MCF 10A (cell line): ENCODE measurements at regions not wholly inside any gene's neighbourhood (a gene's known extent, or its start where the extent isn't known, plus 50 kb on each side); places are given as distances from the start of the nearest gene placed in this dataset.

Experiments used
- BruUV-seq: library from RNA; stranded (reverse); fragments of 400-500 nt; replicated peaks from 2 replicates; lab custom pipeline; 2021; lab: Mats Ljungman, UMichigan
- CTCF ChIA-PET: fragments of 300-600 bp; sonication (Branson Sonifier 250); formaldehyde crosslinking; extraction: SDS; loops from one replicate; lab custom pipeline; 2021; ENCODE audit warnings: antibody characterized with exemption, inconsistent platforms; lab: Yijun Ruan, JAX
- POLR2A ChIA-PET: fragments of 300-600, 350-650 bp; sonication (Branson Sonifier 250); formaldehyde crosslinking; extraction: SDS; loops from one replicate; lab custom pipeline; 2020; ENCODE audit warnings: antibody characterized with exemption, inconsistent platforms; lab: Yijun Ruan, JAX
- DNase-seq: peaks from one replicate; pipeline ENCODE4 v3.0.0-alpha.2; 2018; ENCODE audit not compliant: unreplicated experiment
- H3K27ac Mint-ChIP-seq: one replicate; pipeline ENCODE4 v1.8.0; 2022; ENCODE audit warnings: mild to moderate bottlenecking, low read depth, mixed read lengths; ENCODE audit not compliant: unreplicated experiment
- H3K27me3 Mint-ChIP-seq: one replicate; pipeline ENCODE4 v1.8.0; 2022; ENCODE audit warnings: mixed read lengths; ENCODE audit not compliant: insufficient read depth, unreplicated experiment
- H3K36me3 Mint-ChIP-seq: one replicate; pipeline ENCODE4 v1.8.0; 2022; ENCODE audit warnings: mild to moderate bottlenecking, moderate library complexity, mixed read lengths; ENCODE audit not compliant: insufficient read depth, unreplicated experiment
- H3K4me1 Mint-ChIP-seq: one replicate; pipeline ENCODE4 v1.8.0; 2022; ENCODE audit warnings: mixed read lengths; ENCODE audit not compliant: insufficient read depth, unreplicated experiment
- H3K4me3 Mint-ChIP-seq: one replicate; pipeline ENCODE4 v1.8.0; 2022; ENCODE audit warnings: mild to moderate bottlenecking, moderate library complexity, mixed read lengths; ENCODE audit not compliant: unreplicated experiment
- H3K9me3 Mint-ChIP-seq: one replicate; pipeline ENCODE4 v1.8.0; 2022; ENCODE audit warnings: mixed read lengths; ENCODE audit not compliant: unreplicated experiment
- intact Hi-C: fragments of 100-400 bp; cut with micrococcal nuclease; formaldehyde crosslinking; loops from 2 replicates; pipeline ENCODE4 v1.14.1; 2022
- TF ChIP-seq, protein P1 (sequence below): fragments of 200-600 bp; IDR thresholded peaks from one replicate; pipeline ENCODE4 v1.8.0; 2022; ENCODE audit warnings: antibody characterized with exemption, mild to moderate bottlenecking; ENCODE audit not compliant: unreplicated experiment

DNA sequence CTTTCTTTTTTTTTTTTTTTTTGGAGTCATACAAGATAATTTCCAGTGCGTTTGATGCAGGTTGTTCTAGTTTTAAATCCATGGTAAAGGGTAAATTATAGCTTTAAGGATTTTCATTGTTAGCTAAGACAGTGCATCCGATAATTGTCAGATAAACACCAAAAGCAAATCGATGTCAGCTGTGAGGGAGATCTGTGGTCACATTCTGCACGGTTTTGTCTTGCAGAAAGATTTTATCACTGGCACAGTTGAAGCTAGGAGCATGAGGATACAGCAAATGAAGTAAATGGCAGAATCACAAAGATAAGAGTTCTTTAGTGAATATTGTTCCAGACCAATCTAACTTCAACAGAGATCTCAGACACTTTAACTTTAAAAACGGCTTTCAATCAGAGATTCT, 648.8 kb upstream of the COBL start:
- Mint-ChIP-seq H3K27ac (no peak overlapping the region), H3K4me1 (no peaks in the 10 kb centered on the region), H3K9me3 (no peaks in the 10 kb centered on the region), H3K4me3 (no peak overlapping the region), H3K27me3 (peaks cover 78% of the 10 kb centered on the region), H3K36me3 (no peaks in the 10 kb centered on the region)
- intact Hi-C loops: no loop called here
- ChIA-PET POLR2A (no interaction called here), CTCF (no interaction called here)
- TF ChIP-seq, protein P1, sequence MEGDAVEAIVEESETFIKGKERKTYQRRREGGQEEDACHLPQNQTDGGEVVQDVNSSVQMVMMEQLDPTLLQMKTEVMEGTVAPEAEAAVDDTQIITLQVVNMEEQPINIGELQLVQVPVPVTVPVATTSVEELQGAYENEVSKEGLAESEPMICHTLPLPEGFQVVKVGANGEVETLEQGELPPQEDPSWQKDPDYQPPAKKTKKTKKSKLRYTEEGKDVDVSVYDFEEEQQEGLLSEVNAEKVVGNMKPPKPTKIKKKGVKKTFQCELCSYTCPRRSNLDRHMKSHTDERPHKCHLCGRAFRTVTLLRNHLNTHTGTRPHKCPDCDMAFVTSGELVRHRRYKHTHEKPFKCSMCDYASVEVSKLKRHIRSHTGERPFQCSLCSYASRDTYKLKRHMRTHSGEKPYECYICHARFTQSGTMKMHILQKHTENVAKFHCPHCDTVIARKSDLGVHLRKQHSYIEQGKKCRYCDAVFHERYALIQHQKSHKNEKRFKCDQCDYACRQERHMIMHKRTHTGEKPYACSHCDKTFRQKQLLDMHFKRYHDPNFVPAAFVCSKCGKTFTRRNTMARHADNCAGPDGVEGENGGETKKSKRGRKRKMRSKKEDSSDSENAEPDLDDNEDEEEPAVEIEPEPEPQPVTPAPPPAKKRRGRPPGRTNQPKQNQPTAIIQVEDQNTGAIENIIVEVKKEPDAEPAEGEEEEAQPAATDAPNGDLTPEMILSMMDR: no peak
- BruUV-seq: no TSS peak
- DNase-seq: no peak

DNA sequence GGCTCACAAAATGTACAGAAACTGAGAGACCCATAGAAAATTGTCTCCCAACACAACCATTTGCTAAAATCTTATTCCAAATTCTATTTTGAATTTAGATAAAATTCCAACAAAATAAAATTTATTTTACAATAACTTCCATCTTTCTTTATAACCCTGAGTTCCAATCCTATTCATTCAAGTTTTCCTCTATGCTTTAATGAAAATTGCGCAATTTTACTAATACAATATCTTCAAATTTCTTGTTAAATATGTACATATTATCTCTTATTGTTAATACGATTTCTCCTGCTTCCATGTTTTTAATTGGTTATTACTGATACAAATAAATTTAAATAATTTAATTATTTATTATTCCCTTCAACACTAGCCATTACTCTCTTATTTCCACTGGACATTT, 645.2 kb upstream of the COBL start:
- intact Hi-C loops: no loop called here
- BruUV-seq: no TSS peak
- CTCF ChIA-PET: no interaction called here

DNA sequence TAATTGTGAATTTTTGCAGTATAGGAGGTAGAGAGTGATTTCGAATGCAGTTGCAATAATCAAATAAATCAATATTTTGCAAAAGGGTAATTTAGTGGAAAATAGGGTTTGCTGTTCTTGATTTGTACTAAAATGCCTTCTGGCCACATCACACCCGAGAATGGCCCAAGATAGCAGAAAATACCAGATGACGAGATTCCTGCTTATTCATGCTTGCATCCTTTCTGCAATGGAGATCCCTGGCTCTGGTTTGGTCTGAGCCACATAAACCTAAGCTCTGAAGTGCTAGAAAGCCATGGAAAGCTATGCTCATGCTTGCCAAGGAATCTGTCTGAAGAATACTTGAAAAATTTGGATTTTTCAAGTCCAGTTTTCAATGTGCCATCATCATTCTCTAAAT, 634.2 kb upstream of the COBL start:
- Mint-ChIP-seq H3K9me3 (peaks cover 5% of the 10 kb centered on the region), H3K27me3 (peaks cover 40% of the 10 kb centered on the region), H3K4me1 (no peaks in the 10 kb centered on the region), H3K36me3 (no peaks in the 10 kb centered on the region), H3K4me3 (no peak overlapping the region), H3K27ac (no peak overlapping the region)
- intact Hi-C loops: no loop called here
- TF ChIP-seq, protein P1: no peak
- no TSS peak for BruUV-seq
- DNase-seq: no peak
- ChIA-PET CTCF (interaction anchor here (0.7 to 1.1 kb wide), 4 partner anchors 45 to 234 kb away, joined by 3 to 4 read pairs (median 3); no protein-coding TSS in a partner anchor), POLR2A (no interaction called here)

More for the DNA sequence above, 645.2 kb upstream of the COBL start:
- POLR2A ChIA-PET: no interaction called here
- no peak for DNase-seq
- no peak overlapping the region for H3K4me3 Mint-ChIP-seq
- TF ChIP-seq, protein P1: no peak
- no peaks in the 10 kb centered on the region for H3K9me3 Mint-ChIP-seq
- no peak overlapping the region for H3K27ac Mint-ChIP-seq
- H3K36me3 Mint-ChIP-seq: no peaks in the 10 kb centered on the region
- H3K27me3 Mint-ChIP-seq: peaks cover 80% of the 10 kb centered on the region
- H3K4me1 Mint-ChIP-seq: no peaks in the 10 kb centered on the region

DNA sequence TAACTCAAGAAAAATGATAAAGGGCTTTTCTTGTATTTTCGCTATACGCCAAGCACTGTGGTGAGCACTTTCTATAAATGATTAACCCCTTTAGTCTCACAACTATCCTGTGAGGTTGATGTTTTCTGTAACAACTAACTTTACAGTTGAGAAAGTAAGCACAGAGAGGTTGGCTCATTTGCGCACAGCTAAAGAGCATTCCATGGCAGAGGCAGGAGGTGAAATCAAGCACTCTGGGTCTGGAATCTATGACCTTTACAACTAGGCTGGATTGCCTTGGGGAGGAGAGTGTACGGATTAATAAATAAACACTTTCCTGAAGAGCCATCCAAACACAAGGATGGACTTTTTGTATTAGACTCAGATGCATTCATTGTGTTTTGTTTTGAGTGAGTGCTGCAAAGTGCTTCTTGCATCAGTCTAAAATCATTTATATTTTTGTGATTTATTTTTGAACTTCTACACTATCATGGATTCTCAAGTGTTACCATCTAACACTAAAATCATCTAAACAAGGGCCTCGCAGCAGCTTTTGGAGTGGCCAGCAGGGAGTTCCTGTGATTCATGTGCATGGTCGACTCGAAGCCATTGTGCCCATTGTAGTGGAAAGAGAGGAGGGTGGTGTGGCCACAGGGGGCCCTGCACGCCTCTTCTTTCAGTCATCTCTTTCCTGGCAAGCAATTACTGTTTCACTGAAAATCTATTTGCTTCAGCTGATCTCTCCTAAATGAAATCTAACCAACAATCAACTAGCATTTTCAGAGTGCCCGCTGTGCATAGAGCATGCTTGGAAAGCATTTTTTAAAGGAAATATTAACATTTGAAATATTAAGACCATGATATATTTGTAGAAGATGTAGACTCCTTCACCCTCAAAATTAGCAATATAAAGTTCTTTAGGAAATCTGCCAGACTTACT, 633.4 kb upstream of the COBL start:
- ChIA-PET CTCF (interaction anchor here (0.5 to 1.1 kb wide), 3 partner anchors 45 to 146 kb away, joined by 3 to 4 read pairs (median 4); no protein-coding TSS in a partner anchor), POLR2A (no interaction called here)
- Mint-ChIP-seq H3K27me3 (peaks cover 39% of the 10 kb centered on the region), H3K36me3 (no peaks in the 10 kb centered on the region), H3K27ac (no peak overlapping the region), H3K9me3 (no peaks in the 10 kb centered on the region), H3K4me3 (no peak overlapping the region), H3K4me1 (no peaks in the 10 kb centered on the region)
- intact Hi-C loops: no loop called here
- BruUV-seq: no TSS peak
- no peak for DNase-seq
- TF ChIP-seq, protein P1: no peak
